Suprapubic skin (tissue), 4 donors: ENCODE measurements at regions not wholly inside any gene's neighbourhood (a gene's known extent, or its start where the extent isn't known, plus 50 kb on each side); places are given as distances from the start of the nearest gene placed in this dataset.

Experiments used
- DNase-seq, 2 donors: peaks; one replicate each; pipeline ENCODE4 v3.0.0-alpha.2; 2019; ENCODE audit warnings: low spot score in 2 of 2
- H3K27ac ChIP-seq: fragments of 200-600 bp; sonication (generic); one replicate; pipeline ENCODE4 v1.5.1; 2019
- H3K27me3 ChIP-seq: fragments of 200-600 bp; sonication (generic); one replicate; pipeline ENCODE4 v1.5.1; 2019
- H3K36me3 ChIP-seq: fragments of 200-600 bp; sonication (generic); one replicate; pipeline ENCODE4 v1.5.1; 2019
- H3K4me1 ChIP-seq: fragments of 200-600 bp; sonication (generic); one replicate; pipeline ENCODE4 v1.5.1; 2019
- H3K4me3 ChIP-seq: fragments of 200-600 bp; sonication (generic); one replicate; pipeline ENCODE4 v1.5.1; 2019; ENCODE audit warnings: mild to moderate bottlenecking
- H3K9me3 ChIP-seq: fragments of 200-600 bp; sonication (generic); one replicate; pipeline ENCODE4 v1.5.1; 2019
- CTCF ChIP-seq, 2 donors: fragments of 200-600 bp in 1 of 2; fragments of 450-650 bp in 1 of 2; sonication (generic) in 1 of 2; IDR thresholded peaks; one replicate each; pipeline ENCODE4 v1.5.1; 2016 to 2019; ENCODE audit warnings: antibody characterized with exemption in 2 of 2, mild to moderate bottlenecking in 1 of 2, moderate library complexity in 1 of 2
- EP300 ChIP-seq: sonication (generic); formaldehyde crosslinking; IDR thresholded peaks from one replicate; pipeline ENCODE4 v1.6.1; 2017; ENCODE audit warnings: antibody characterized with exemption
- POLR2A ChIP-seq, 2 donors: fragments of 450-650 bp; IDR thresholded peaks; one replicate each; pipeline ENCODE4 v1.6.1; 2017; ENCODE audit warnings: antibody characterized with exemption in 2 of 2, mild to moderate bottlenecking in 2 of 2, moderate library complexity in 2 of 2
- POLR2AphosphoS5 ChIP-seq, 3 donors: sonication (generic); formaldehyde crosslinking; IDR thresholded peaks; one replicate each; pipeline ENCODE4 v1.6.1; 2017; ENCODE audit warnings: antibody characterized with exemption in 3 of 3
- WGBS: methylation state at CpG from one replicate; pipeline ENCODE4 v1.1.5; 2018; 5-methylcytosine and 5-hydroxymethylcytosine counted together

- Histone ChIP-seq H3K27me3 (no peaks in the 10 kb centered on the region), H3K4me3 (no peak overlapping the region), H3K4me1 (peaks cover 4% of the 10 kb centered on the region), H3K27ac (no peak overlapping the region), H3K9me3 (no peaks in the 10 kb centered on the region), H3K36me3 (no peaks in the 10 kb centered on the region)
- TF ChIP-seq POLR2AphosphoS5 (IDR thresholded peaks at IDR 0.05) = no peak
- no peak for TF ChIP-seq POLR2A (IDR thresholded peaks at IDR 0.05)
- TF ChIP-seq EP300 = no peak
- TF ChIP-seq CTCF (IDR thresholded peaks at IDR 0.05) = no peak
- DNase-seq = no peak
- 78% methylated on average over 10 of the region's 10 CpGs for WGBS
Measured at GRCh38 chr10:129274748-129275474, 192.1 kb upstream of the MGMT start.

GRCh38 chr10:129275886-129276285 is 191.2 kb upstream of the MGMT start:
- Histone ChIP-seq H3K9me3 (no peaks in the 10 kb centered on the region), H3K27ac (no peak overlapping the region), H3K4me3 (no peak overlapping the region), H3K27me3 (no peaks in the 10 kb centered on the region), H3K4me1 (peaks cover 10% of the 10 kb centered on the region), H3K36me3 (no peaks in the 10 kb centered on the region)
- WGBS = 83% methylated on average over 9 of the region's 9 CpGs
- DNase-seq = no peak
- no peak for TF ChIP-seq EP300
- TF ChIP-seq CTCF (IDR thresholded peaks at IDR 0.05) = no peak
- TF ChIP-seq POLR2A (IDR thresholded peaks at IDR 0.05) = no peak
- no peak for TF ChIP-seq POLR2AphosphoS5 (IDR thresholded peaks at IDR 0.05)

GRCh38 chr10:129277084-129277483 is 190.0 kb upstream of the MGMT start:
- H3K27me3 ChIP-seq = no peaks in the 10 kb centered on the region
- TF ChIP-seq POLR2A (IDR thresholded peaks at IDR 0.05) (no peak), CTCF (IDR thresholded peaks at IDR 0.05) (no peak), EP300 (no peak), POLR2AphosphoS5 (IDR thresholded peaks at IDR 0.05) (no peak)

GRCh38 chr10:129277841-129278240 is 189.2 kb upstream of the MGMT start:
- 91% methylated on average over 16 of the region's 16 CpGs for WGBS
- H3K4me3 ChIP-seq = no peak overlapping the region
- H3K27ac ChIP-seq = no peak overlapping the region
- no peaks in the 10 kb centered on the region for H3K27me3 ChIP-seq
- H3K36me3 ChIP-seq = no peaks in the 10 kb centered on the region
- no peak for DNase-seq
- no peaks in the 10 kb centered on the region for H3K9me3 ChIP-seq
- TF ChIP-seq EP300 = no peak
- TF ChIP-seq POLR2AphosphoS5 (IDR thresholded peaks at IDR 0.05) = no peak
- H3K4me1 ChIP-seq = peaks cover 10% of the 10 kb centered on the region

More at GRCh38 chr10:129277084-129277483, 190.0 kb upstream of the MGMT start:
- Histone ChIP-seq H3K27ac (no peak overlapping the region), H3K9me3 (no peaks in the 10 kb centered on the region), H3K4me1 (peaks cover 10% of the 10 kb centered on the region), H3K36me3 (no peaks in the 10 kb centered on the region), H3K4me3 (no peak overlapping the region)
- 91% methylated on average over 13 of the region's 13 CpGs for WGBS
- DNase-seq = no peak

GRCh38 chr10:129278686-129279085 is 188.4 kb upstream of the MGMT start:
- 64% methylated on average over 3 of the region's 3 CpGs for WGBS
- Histone ChIP-seq H3K27me3 (no peaks in the 10 kb centered on the region), H3K4me1 (peaks cover 10% of the 10 kb centered on the region), H3K9me3 (no peaks in the 10 kb centered on the region), H3K27ac (no peak overlapping the region), H3K4me3 (no peak overlapping the region), H3K36me3 (no peaks in the 10 kb centered on the region)
- no peak for TF ChIP-seq POLR2A (IDR thresholded peaks at IDR 0.05)
- TF ChIP-seq POLR2AphosphoS5 (IDR thresholded peaks at IDR 0.05) = no peak
- TF ChIP-seq EP300 = no peak
- DNase-seq = no peak

GRCh38 chr10:129279446-129280154 is 187.4 kb upstream of the MGMT start:
- Histone ChIP-seq H3K9me3 (no peaks in the 10 kb centered on the region), H3K4me3 (no peak overlapping the region), H3K27ac (peak overlapping the region; percentile 15), H3K36me3 (no peaks in the 10 kb centered on the region), H3K27me3 (no peaks in the 10 kb centered on the region), H3K4me1 (peaks cover 10% of the 10 kb centered on the region)
- no peak for DNase-seq
- 32% methylated on average over 11 of the region's 11 CpGs for WGBS
- TF ChIP-seq CTCF (IDR thresholded peaks at IDR 0.05) (no peak), POLR2AphosphoS5 (IDR thresholded peaks at IDR 0.05) (no peak), EP300 (no peak), POLR2A (IDR thresholded peaks at IDR 0.05) (no peak)
